Glutamatergic neuron (in vitro differentiated cells): ENCODE measurements at regions not wholly inside any gene's neighbourhood (a gene's known extent, or its start where the extent isn't known, plus 50 kb on each side); places are given as distances from the start of the nearest gene placed in this dataset.
"Not testable (repeated sequence)": the region's sequence is repeated elsewhere in the genome, so short reads cannot be mapped to it uniquely, and the experiment has no call there.

Source experiments
- DNase-seq: peaks from one replicate; pipeline ENCODE4 v3.0.0; 2022
- H3K27ac Mint-ChIP-seq: one replicate; pipeline ENCODE4 v1.8.0; 2020; ENCODE audit warnings: mild to moderate bottlenecking, mixed read lengths, inconsistent platforms; ENCODE audit not compliant: unreplicated experiment
- H3K27me3 Mint-ChIP-seq: one replicate; pipeline ENCODE4 v1.8.0; 2020; ENCODE audit warnings: mild to moderate bottlenecking, moderate library complexity, mixed read lengths, inconsistent platforms; ENCODE audit not compliant: unreplicated experiment
- H3K36me3 Mint-ChIP-seq: one replicate; pipeline ENCODE4 v1.8.0; 2020; ENCODE audit warnings: mild to moderate bottlenecking, mixed read lengths, inconsistent platforms; ENCODE audit not compliant: unreplicated experiment
- H3K4me1 Mint-ChIP-seq: one replicate; pipeline ENCODE4 v1.8.0; 2020; ENCODE audit warnings: mild to moderate bottlenecking, low read depth, mixed read lengths, inconsistent platforms; ENCODE audit not compliant: unreplicated experiment
- H3K4me3 Mint-ChIP-seq: one replicate; pipeline ENCODE4 v1.8.0; 2020; ENCODE audit warnings: mild to moderate bottlenecking, mixed read lengths, inconsistent platforms; ENCODE audit not compliant: unreplicated experiment
- H3K9me3 Mint-ChIP-seq: one replicate; pipeline ENCODE4 v1.8.0; 2020; ENCODE audit warnings: mild to moderate bottlenecking, moderate library complexity, mixed read lengths, inconsistent platforms; ENCODE audit not compliant: unreplicated experiment

DNA sequence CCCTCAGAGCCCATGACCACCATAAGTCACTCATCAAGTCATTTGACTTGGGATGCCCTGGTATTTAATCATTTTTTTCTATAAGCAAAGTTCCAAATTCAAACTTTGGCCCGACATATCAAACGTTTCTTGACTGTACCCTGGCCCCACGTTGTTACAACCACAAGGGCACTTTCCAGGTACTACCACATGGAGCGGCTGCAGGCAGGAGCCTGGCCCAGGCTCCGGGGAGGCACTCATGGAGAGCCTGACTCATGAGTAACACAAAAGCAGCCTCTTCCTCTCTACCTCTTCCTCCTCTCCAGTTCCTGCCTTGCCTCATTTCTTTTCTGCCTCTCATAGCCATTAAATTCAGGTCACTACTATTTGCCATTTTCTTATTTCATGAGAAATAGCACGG lies 87.2 kb downstream of the CDRT15L2 start:
- not testable (repeated sequence) for H3K27me3 Mint-ChIP-seq, H3K27ac Mint-ChIP-seq, H3K4me3 Mint-ChIP-seq, H3K9me3 Mint-ChIP-seq, H3K36me3 Mint-ChIP-seq, DNase-seq, H3K4me1 Mint-ChIP-seq

DNA sequence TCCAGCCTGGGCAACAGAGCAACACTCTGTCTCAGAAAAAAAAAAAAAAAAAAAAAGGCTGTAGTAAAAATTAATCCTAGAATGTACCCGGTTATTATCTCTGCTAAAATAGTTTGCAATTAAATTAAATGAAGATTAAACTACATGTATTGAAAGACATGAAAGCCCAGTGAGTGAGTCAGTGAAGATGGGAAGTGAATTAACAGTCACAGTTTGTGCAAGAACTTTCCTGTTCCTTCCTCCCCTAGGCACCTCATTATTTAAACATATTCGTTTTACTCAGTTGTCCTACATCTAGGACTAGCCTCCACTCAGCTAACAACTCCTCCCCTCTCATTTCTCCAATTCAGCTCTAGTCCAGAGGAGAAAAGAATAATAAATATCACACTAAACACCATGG lies 88.2 kb downstream of the CDRT15L2 start:
- H3K36me3 Mint-ChIP-seq, H3K4me3 Mint-ChIP-seq, H3K4me1 Mint-ChIP-seq, H3K27me3 Mint-ChIP-seq, H3K27ac Mint-ChIP-seq, DNase-seq, H3K9me3 Mint-ChIP-seq: not testable (repeated sequence)

GRCh38 chr17:20668316-20668715 lies 88.8 kb downstream of the CDRT15L2 start:
- not testable (repeated sequence) for H3K4me1 Mint-ChIP-seq, H3K4me3 Mint-ChIP-seq, H3K27ac Mint-ChIP-seq, DNase-seq, H3K9me3 Mint-ChIP-seq, H3K36me3 Mint-ChIP-seq, H3K27me3 Mint-ChIP-seq

DNA sequence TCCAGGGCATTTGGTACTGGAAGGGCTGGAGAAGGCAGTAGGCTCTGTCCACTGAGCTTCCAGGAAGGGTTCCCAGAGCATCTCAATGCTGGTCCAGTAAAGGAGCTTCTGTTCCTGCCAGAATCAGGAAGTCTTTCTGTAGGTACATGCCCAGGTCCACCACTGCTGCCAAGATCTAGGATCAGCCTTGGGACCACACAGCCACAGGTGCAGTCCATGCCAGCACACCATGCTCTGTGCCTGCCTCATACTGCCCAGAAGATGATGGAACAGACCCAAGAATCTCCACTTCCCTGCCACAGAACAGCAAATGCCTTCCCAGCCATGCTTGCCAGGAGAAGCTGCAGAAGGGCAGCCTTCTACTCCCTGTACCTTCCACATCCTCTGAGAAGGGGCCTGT lies 89.3 kb downstream of the CDRT15L2 start:
- not testable (repeated sequence) for DNase-seq, H3K4me3 Mint-ChIP-seq, H3K27me3 Mint-ChIP-seq, H3K27ac Mint-ChIP-seq, H3K4me1 Mint-ChIP-seq, H3K36me3 Mint-ChIP-seq, H3K9me3 Mint-ChIP-seq

DNA sequence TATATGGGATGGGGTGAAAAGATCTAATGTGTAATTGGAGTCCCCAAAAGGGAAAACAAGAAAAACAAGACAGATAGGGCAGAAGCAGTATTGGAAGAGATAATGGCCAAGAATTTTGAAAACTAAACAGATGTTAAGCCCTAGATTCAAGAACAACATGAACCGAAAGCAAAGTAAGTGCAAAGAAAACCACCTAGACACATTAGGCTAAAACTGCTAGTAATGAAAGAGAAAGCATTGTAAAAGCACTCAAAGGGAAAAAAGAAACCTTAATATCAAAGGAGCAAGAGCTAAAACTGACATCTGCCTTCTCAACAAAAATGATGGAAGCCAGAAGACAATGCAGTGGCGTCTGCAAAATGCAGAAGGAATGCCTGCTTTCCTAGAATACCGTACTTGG lies 91.0 kb downstream of the CDRT15L2 start:
- H3K27ac Mint-ChIP-seq, H3K4me1 Mint-ChIP-seq, DNase-seq, H3K4me3 Mint-ChIP-seq, H3K27me3 Mint-ChIP-seq, H3K9me3 Mint-ChIP-seq, H3K36me3 Mint-ChIP-seq: not testable (repeated sequence)

GRCh38 chr17:20674374-20674773 lies 94.8 kb downstream of the CDRT15L2 start:
- not testable (repeated sequence) for H3K27ac Mint-ChIP-seq, H3K27me3 Mint-ChIP-seq, H3K36me3 Mint-ChIP-seq, H3K4me1 Mint-ChIP-seq, H3K9me3 Mint-ChIP-seq, DNase-seq, H3K4me3 Mint-ChIP-seq

DNA sequence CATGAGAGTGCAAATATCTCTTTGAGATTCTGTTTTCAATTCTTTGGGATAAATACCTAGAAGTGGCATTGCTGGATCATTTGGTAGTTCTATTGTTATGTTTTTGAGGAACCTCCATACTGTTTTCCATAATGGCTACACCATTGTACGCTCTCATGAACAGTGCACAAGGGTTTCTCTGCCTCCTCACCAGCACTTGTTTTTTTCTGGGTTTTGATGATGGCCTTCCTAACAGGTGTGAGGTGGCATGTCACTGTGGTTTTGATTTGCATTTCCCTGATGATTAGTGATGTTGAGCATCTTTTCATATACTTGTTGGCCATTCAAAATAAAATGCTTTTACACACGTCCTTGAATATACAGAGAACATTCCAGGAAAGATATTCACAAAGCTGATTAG lies 96.2 kb downstream of the CDRT15L2 start:
- not testable (repeated sequence) for DNase-seq, H3K27ac Mint-ChIP-seq, H3K36me3 Mint-ChIP-seq, H3K4me1 Mint-ChIP-seq, H3K9me3 Mint-ChIP-seq, H3K4me3 Mint-ChIP-seq, H3K27me3 Mint-ChIP-seq

- not testable (repeated sequence) for H3K4me1 Mint-ChIP-seq, DNase-seq, H3K27ac Mint-ChIP-seq, H3K36me3 Mint-ChIP-seq, H3K27me3 Mint-ChIP-seq, H3K9me3 Mint-ChIP-seq, H3K4me3 Mint-ChIP-seq
Measured at GRCh38 chr17:20676656-20677055, 97.1 kb downstream of the CDRT15L2 start.

GRCh38 chr17:20677469-20677868 lies 97.9 kb downstream of the CDRT15L2 start:
- not testable (repeated sequence) for H3K4me1 Mint-ChIP-seq, H3K9me3 Mint-ChIP-seq, DNase-seq, H3K4me3 Mint-ChIP-seq, H3K36me3 Mint-ChIP-seq, H3K27ac Mint-ChIP-seq, H3K27me3 Mint-ChIP-seq

DNA sequence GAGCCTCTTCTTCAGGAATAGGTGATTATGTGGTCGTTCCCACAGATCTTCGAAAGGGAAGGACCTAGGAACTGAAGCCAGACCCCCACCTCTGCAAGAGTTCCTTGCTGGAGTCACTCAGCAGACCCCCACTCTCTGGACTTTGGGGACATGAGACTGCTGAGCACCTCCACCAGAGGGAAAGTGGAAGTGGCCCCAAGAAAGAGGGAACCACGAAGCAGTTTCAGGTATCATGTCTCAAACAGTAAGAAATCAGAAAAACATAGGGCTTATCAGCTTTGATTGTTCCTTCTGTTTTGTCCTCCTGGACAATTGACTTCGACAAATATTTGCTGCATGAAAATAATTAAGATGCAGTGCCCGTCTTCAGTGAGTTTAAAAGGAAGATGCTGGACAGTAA lies 98.9 kb downstream of the CDRT15L2 start:
- H3K27ac Mint-ChIP-seq, H3K36me3 Mint-ChIP-seq, DNase-seq, H3K4me3 Mint-ChIP-seq, H3K27me3 Mint-ChIP-seq, H3K9me3 Mint-ChIP-seq, H3K4me1 Mint-ChIP-seq: not testable (repeated sequence)

GRCh38 chr17:20681746-20682722 lies 102.5 kb downstream of the CDRT15L2 start:
- DNase-seq, H3K4me1 Mint-ChIP-seq, H3K27me3 Mint-ChIP-seq, H3K9me3 Mint-ChIP-seq, H3K36me3 Mint-ChIP-seq, H3K27ac Mint-ChIP-seq, H3K4me3 Mint-ChIP-seq: not testable (repeated sequence)

- H3K9me3 Mint-ChIP-seq, DNase-seq, H3K27ac Mint-ChIP-seq, H3K36me3 Mint-ChIP-seq, H3K27me3 Mint-ChIP-seq, H3K4me3 Mint-ChIP-seq, H3K4me1 Mint-ChIP-seq: not testable (repeated sequence)
Measured at GRCh38 chr17:20683651-20684229, 104.2 kb downstream of the CDRT15L2 start.
